ENCODE measurements at regions not wholly inside any gene's neighbourhood (a gene's known extent, or its start where the extent isn't known, plus 50 kb on each side); places are given as distances from the start of the nearest gene placed in this dataset.

DNA sequence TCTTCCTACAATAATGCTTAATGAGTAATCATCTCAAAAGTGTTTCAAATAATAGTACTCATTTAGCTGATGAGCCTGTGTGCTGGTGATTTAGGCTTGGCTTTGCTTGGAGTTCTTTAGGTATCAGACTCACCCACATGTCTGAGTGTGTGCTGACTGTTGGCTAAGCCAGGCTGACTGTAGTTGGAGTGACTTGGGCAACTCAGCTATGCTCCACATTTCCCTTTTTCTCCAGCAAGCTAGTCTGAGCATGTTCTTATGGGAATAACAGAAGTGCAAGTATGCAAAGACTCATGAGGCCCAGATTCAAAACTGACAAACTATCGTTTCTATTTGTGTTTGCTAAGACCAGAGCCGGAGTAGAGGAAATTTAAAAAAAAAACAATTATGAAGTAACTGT is 99.0 kb upstream of the ADGRL4 start:
- Histone ChIP-seq H3K4me3 (ENCODE audit: low read depth, low read length, poor library complexity, severe bottlenecking) (no peak overlapping the region), H3K79me2 (ENCODE audit: insufficient read depth, low read length) (no peaks in the 10 kb centered on the region), H3K9ac (ENCODE audit: low read length) (no peak overlapping the region), H3K9me2 (ENCODE audit: low read depth, low read length) (no peaks in the 10 kb centered on the region), H4K20me1 (ENCODE audit: insufficient read depth, low read length) (no peaks in the 10 kb centered on the region), H2AFZ (ENCODE audit: low read length) (no peak overlapping the region), H3K9me3 (ENCODE audit: low read length) (no peaks in the 10 kb centered on the region), H3K36me3 (ENCODE audit: insufficient read depth, low read length) (no peaks in the 10 kb centered on the region), H3K27me3 (ENCODE audit: insufficient read depth, low read length) (no peaks in the 10 kb centered on the region), H3F3A (ENCODE audit: insufficient read depth, low read length) (no peaks in the 10 kb centered on the region), H3K27ac (ENCODE audit: low read depth, low read length, poor library complexity, severe bottlenecking) (no peak overlapping the region), H3K4me1 (ENCODE audit: insufficient read depth, low read length, severe bottlenecking) (no peaks in the 10 kb centered on the region), H3K4me2 (ENCODE audit: low read length) (no peak overlapping the region)
- TF ChIP-seq EZH2 (IDR thresholded peaks at IDR 0.05; ENCODE audit: borderline replicate concordance, low read length) (no peak), CTCF (IDR thresholded peaks at IDR 0.05; ENCODE audit: low read length) (no peak)

DNA sequence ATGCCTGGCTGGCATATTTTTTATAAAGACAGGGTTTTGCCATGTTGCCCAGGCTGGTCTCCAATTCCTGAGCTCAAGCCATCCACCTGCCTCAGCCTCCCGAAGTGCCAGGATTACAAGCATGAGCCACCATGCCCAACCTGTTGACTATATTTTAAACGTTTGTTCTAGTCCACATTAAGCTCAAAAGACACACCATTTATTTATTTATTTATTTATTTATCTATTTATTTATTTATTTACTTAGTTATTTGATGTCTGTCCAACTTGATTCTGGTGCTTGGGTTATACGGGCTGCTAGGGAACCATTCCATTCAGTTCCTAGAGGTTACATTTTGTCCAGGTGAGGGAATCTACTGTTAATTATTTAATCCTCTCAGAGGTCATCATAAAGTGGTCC is 98.1 kb upstream of the ADGRL4 start:
- no peak overlapping the region for H3K9ac ChIP-seq (ENCODE audit: low read length)
- H3K9me3 ChIP-seq (ENCODE audit: low read length) = no peaks in the 10 kb centered on the region
- no peaks in the 10 kb centered on the region for H3F3A ChIP-seq (ENCODE audit: insufficient read depth, low read length)
- no peaks in the 10 kb centered on the region for H4K20me1 ChIP-seq (ENCODE audit: insufficient read depth, low read length)
- no peaks in the 10 kb centered on the region for H3K4me1 ChIP-seq (ENCODE audit: insufficient read depth, low read length, severe bottlenecking)
- no peak for TF ChIP-seq CTCF (IDR thresholded peaks at IDR 0.05; ENCODE audit: low read length)
- TF ChIP-seq EZH2 (IDR thresholded peaks at IDR 0.05; ENCODE audit: borderline replicate concordance, low read length) = no peak
- H2AFZ ChIP-seq (ENCODE audit: low read length) = no peak overlapping the region
- no peak overlapping the region for H3K4me3 ChIP-seq (ENCODE audit: low read depth, low read length, poor library complexity, severe bottlenecking)
- H3K27me3 ChIP-seq (ENCODE audit: insufficient read depth, low read length) = no peaks in the 10 kb centered on the region
- no peaks in the 10 kb centered on the region for H3K79me2 ChIP-seq (ENCODE audit: insufficient read depth, low read length)
- H3K9me2 ChIP-seq (ENCODE audit: low read depth, low read length) = no peaks in the 10 kb centered on the region
- no peak overlapping the region for H3K27ac ChIP-seq (ENCODE audit: low read depth, low read length, poor library complexity, severe bottlenecking)
- no peak overlapping the region for H3K4me2 ChIP-seq (ENCODE audit: low read length)
- H3K36me3 ChIP-seq (ENCODE audit: insufficient read depth, low read length) = no peaks in the 10 kb centered on the region

DNA sequence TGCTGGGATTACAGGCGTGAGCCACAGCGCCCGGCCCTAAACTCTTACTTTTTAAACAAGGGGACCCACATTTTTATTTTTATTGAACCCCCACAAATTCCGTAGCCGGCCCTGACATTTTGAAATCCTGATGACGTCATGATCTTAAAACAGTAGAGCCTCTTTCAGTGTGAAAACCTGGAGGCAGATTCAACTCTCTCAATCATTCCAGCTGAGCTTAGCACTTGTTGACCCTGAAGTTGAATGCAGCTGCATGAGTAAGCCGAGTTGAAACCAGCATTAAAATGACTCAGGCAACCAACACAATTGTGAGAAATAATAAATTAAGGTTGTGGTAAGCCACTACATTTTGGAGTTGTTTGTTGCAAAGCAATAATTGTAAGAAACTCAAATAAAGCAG is 93.9 kb upstream of the ADGRL4 start:
- H3K27ac ChIP-seq (ENCODE audit: low read depth, low read length, poor library complexity, severe bottlenecking) = no peak overlapping the region
- H3K4me2 ChIP-seq (ENCODE audit: low read length) = no peak overlapping the region
- no peak overlapping the region for H3K9ac ChIP-seq (ENCODE audit: low read length)
- no peak overlapping the region for H2AFZ ChIP-seq (ENCODE audit: low read length)
- H3K9me2 ChIP-seq (ENCODE audit: low read depth, low read length) = no peaks in the 10 kb centered on the region
- no peaks in the 10 kb centered on the region for H3K9me3 ChIP-seq (ENCODE audit: low read length)
- H4K20me1 ChIP-seq (ENCODE audit: insufficient read depth, low read length) = no peaks in the 10 kb centered on the region
- TF ChIP-seq EZH2 (IDR thresholded peaks at IDR 0.05; ENCODE audit: borderline replicate concordance, low read length) = no peak
- TF ChIP-seq CTCF (IDR thresholded peaks at IDR 0.05; ENCODE audit: low read length) = no peak
- H3K79me2 ChIP-seq (ENCODE audit: insufficient read depth, low read length) = no peaks in the 10 kb centered on the region
- H3K36me3 ChIP-seq (ENCODE audit: insufficient read depth, low read length) = no peaks in the 10 kb centered on the region
- no peaks in the 10 kb centered on the region for H3K27me3 ChIP-seq (ENCODE audit: insufficient read depth, low read length)
- no peaks in the 10 kb centered on the region for H3F3A ChIP-seq (ENCODE audit: insufficient read depth, low read length)
- no peak overlapping the region for H3K4me3 ChIP-seq (ENCODE audit: low read depth, low read length, poor library complexity, severe bottlenecking)
- no peaks in the 10 kb centered on the region for H3K4me1 ChIP-seq (ENCODE audit: insufficient read depth, low read length, severe bottlenecking)
